Keratinocyte (primary cell): ENCODE measurements at regions not wholly inside any gene's neighbourhood (a gene's known extent, or its start where the extent isn't known, plus 50 kb on each side); places are given as distances from the start of the nearest gene placed in this dataset.
"Not testable (repeated sequence)": the region's sequence is repeated elsewhere in the genome, so short reads cannot be mapped to it uniquely, and the experiment has no call there.

Source experiments
- DNase-seq: peaks from one replicate; pipeline ENCODE4 v3.0.0-alpha.2; 2011; ENCODE audit warnings: low read depth, missing footprints, low spot score
- FAIRE-seq: peaks from 2 replicates; lab custom pipeline; 2011; peaks lifted over from hg19 to GRCh38; lab: Jason Lieb, UNC
- H2AFZ ChIP-seq: 2 replicates; pipeline ENCODE4 v1.6.0; 2012; ENCODE audit warnings: low read length, control low read depth, inconsistent platforms; ENCODE audit not compliant: control insufficient read depth
- H3K27ac ChIP-seq: 2 replicates; pipeline ENCODE4 v1.5.1; 2011; ENCODE audit warnings: low read length; ENCODE audit not compliant: control insufficient read depth, insufficient read depth
- H3K27me3 ChIP-seq: 3 replicates; pipeline ENCODE4 v1.6.0; 2011; ENCODE audit warnings: low read length; ENCODE audit not compliant: control insufficient read depth, insufficient read depth; ENCODE audit errors: extremely low read depth
- H3K36me3 ChIP-seq, 2 experiments: 2 replicates in 1 of 2; 3 replicates in 1 of 2; pipeline ENCODE4 v1.5.1; 2011; ENCODE audit warnings: low read length in 2 of 2, mild to moderate bottlenecking in 1 of 2; ENCODE audit not compliant: control insufficient read depth in 2 of 2, insufficient read depth in 2 of 2; ENCODE audit errors: extremely low read depth in 1 of 2
- H3K4me1 ChIP-seq: 3 replicates; pipeline ENCODE4 v1.5.1; 2011; ENCODE audit warnings: low read length; ENCODE audit not compliant: control insufficient read depth, insufficient read depth; ENCODE audit errors: extremely low read depth
- H3K4me2 ChIP-seq: 3 replicates; pipeline ENCODE4 v1.6.0; 2011; ENCODE audit warnings: low read depth, low read length; ENCODE audit not compliant: control insufficient read depth, insufficient read depth; ENCODE audit errors: extremely low read depth
- H3K4me3 ChIP-seq, 3 experiments: fragments of 200-600 bp in 1 of 3; sonication (generic) in 1 of 3; 2 replicates in 2 of 3; 3 replicates in 1 of 3; pipeline ENCODE4 v1.5.1; 2011 to 2016; ENCODE audit warnings: low read length in 3 of 3, mild to moderate bottlenecking in 3 of 3, control low read depth in 2 of 3, inconsistent platforms in 1 of 3, low read depth in 1 of 3, mixed read lengths in 1 of 3, mixed run types in 1 of 3, moderate library complexity in 1 of 3; ENCODE audit not compliant: control insufficient read depth in 2 of 3, insufficient read depth in 2 of 3; ENCODE audit errors: extremely low read depth in 1 of 3
- H3K79me2 ChIP-seq: 2 replicates; pipeline ENCODE4 v1.6.0; 2012; ENCODE audit warnings: low read length; ENCODE audit not compliant: control insufficient read depth, insufficient read depth
- H3K9ac ChIP-seq: 3 replicates; pipeline ENCODE4 v1.6.0; 2011; ENCODE audit warnings: low read length; ENCODE audit not compliant: control insufficient read depth, insufficient read depth; ENCODE audit errors: extremely low read depth
- H3K9me1 ChIP-seq: 3 replicates; pipeline ENCODE4 v1.6.0; 2011; ENCODE audit warnings: low read length; ENCODE audit not compliant: control insufficient read depth, insufficient read depth; ENCODE audit errors: extremely low read depth
- H3K9me3 ChIP-seq: 2 replicates; pipeline ENCODE4 v1.5.1; 2012; ENCODE audit warnings: low read depth, low read length; ENCODE audit not compliant: control insufficient read depth
- H4K20me1 ChIP-seq: 3 replicates; pipeline ENCODE4 v1.6.0; 2011; ENCODE audit warnings: low read length; ENCODE audit not compliant: control insufficient read depth, insufficient read depth; ENCODE audit errors: extremely low read depth
- EZH2 ChIP-seq: IDR thresholded peaks from one replicate; pipeline ENCODE4 v1.6.1; 2012; ENCODE audit warnings: inconsistent platforms, mild to moderate bottlenecking, low read length, moderate library complexity
- dilution Hi-C: fragments of 300-500 bp; cut with MboI; formaldehyde crosslinking; loops from one replicate; pipeline ENCODE4 v1.7.0; 2020; ENCODE audit warnings: low sequenced_read_pairs; ENCODE audit not compliant: extremely low pct_ligation_motif_present
- TF ChIP-seq, protein P1 (sequence below), 3 experiments: IDR thresholded peaks in 1 of 3; conservative IDR thresholded peaks in 1 of 3; optimal IDR thresholded peaks in 1 of 3; 2 replicates in 2 of 3; 3 replicates in 1 of 3; pipeline versions ENCODE3 to v1.5.1; 2011; ENCODE audit warnings: low read length in 3 of 3, mild to moderate bottlenecking in 3 of 3, moderate library complexity in 2 of 3, control low read depth in 1 of 3, inconsistent platforms in 1 of 3; ENCODE audit not compliant: insufficient read depth in 2 of 3; ENCODE audit errors: extremely low read depth in 1 of 3

DNA sequence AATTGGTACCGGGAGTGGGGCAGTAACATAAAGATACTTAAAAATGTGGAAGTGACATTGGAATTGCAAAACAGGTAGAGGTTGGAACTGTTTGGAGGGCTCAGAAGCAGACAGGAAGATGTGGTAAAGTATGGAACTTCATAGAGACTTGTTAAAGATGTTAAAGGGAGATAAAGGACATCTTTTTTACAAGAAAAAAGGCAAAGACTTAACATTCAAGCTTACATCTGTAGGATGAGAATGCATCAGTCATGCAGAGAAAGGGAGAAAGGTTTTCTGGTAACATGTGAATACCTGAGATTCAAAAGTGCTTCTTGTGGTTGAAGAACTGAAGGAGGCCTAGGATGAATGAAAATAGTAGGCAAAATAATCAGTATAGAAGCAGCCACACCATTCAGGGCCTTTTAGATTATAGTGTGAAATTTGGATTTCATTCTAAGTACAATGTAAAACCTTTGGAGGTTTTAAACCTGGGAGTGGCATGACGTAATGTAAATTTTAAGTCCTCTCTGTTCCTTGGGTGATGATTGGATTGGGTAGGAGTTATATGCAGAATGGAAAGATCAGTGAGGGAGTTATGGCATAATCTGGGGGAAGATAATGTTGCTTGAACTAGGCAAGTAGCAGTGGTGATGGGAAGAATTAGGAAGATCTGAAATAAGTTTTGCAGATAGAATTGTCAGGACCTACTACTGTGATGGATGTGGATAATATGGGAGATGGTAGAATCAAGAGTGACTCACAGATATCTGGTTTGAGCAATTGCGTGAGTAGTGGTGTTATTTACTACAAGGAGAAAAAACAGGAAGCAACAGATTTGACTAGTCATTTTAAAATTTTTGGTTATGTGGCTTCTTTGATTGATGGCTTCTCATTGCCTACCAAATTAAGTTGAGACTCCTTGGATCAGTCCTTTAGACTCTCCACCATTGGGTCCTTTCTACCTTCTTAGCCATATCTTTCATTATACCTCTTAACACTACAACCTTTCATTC is 138.7 kb downstream of the VSIG4 start:
- Histone ChIP-seq H4K20me1 (no peaks in the 10 kb centered on the region), H3K4me1 (peaks cover 3% of the 10 kb centered on the region), H3K27ac (no peak overlapping the region), H3K9me3 (no peaks in the 10 kb centered on the region), H3K27me3 (no peaks in the 10 kb centered on the region), H2AFZ (no peak overlapping the region), H3K4me3 (no peak overlapping the region), H3K4me2 (no peak overlapping the region), H3K36me3 (no peaks in the 10 kb centered on the region), H3K9me1 (no peaks in the 10 kb centered on the region), H3K79me2 (no peaks in the 10 kb centered on the region), H3K9ac (no peak overlapping the region)
- TF ChIP-seq, protein P1, sequence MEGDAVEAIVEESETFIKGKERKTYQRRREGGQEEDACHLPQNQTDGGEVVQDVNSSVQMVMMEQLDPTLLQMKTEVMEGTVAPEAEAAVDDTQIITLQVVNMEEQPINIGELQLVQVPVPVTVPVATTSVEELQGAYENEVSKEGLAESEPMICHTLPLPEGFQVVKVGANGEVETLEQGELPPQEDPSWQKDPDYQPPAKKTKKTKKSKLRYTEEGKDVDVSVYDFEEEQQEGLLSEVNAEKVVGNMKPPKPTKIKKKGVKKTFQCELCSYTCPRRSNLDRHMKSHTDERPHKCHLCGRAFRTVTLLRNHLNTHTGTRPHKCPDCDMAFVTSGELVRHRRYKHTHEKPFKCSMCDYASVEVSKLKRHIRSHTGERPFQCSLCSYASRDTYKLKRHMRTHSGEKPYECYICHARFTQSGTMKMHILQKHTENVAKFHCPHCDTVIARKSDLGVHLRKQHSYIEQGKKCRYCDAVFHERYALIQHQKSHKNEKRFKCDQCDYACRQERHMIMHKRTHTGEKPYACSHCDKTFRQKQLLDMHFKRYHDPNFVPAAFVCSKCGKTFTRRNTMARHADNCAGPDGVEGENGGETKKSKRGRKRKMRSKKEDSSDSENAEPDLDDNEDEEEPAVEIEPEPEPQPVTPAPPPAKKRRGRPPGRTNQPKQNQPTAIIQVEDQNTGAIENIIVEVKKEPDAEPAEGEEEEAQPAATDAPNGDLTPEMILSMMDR (optimal IDR thresholded peaks at IDR 0.05 in 1 of 3, IDR thresholded peaks at IDR 0.05 in 1 of 3, conservative IDR thresholded peaks at IDR 0.05 in 1 of 3; ENCODE audit: extremely low read depth in 1 of 3, insufficient read depth in 2 of 3, low read length in 3 of 3): no peak
- no peak for TF ChIP-seq EZH2
- no peak for FAIRE-seq
- DNase-seq: no peak
- dilution Hi-C loops: no loop called here

DNA sequence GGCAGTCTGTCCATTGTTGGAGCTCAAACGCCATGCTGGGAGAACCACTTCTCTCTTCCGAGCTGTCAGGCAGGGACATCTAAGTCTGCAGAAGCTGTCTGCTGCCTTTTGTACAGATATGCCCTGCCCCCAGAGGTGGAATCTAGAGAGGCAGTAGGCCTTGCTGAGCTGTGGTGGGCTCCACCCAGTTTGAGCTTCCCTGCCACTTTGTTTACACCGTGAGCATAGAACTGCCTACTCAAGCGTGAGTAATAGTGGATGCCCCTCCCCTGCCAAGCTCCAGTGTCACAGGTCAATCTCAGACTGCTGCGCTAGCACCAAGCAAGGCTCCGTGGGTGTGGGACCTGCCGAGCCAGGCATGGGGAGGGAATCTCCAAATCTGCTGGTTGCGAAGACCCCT is 145.7 kb downstream of the VSIG4 start:
- FAIRE-seq (no peak), DNase-seq (no peak)
- H3K27me3 ChIP-seq: no peaks in the 10 kb centered on the region
- no peaks in the 10 kb centered on the region for H3K9me3 ChIP-seq
- H3K4me2 ChIP-seq: no peak overlapping the region
- H3K4me3 ChIP-seq: no peak overlapping the region
- no peak overlapping the region for H3K9ac ChIP-seq
- no peaks in the 10 kb centered on the region for H3K36me3 ChIP-seq
- dilution Hi-C loops: no loop called here
- TF ChIP-seq EZH2: no peak
- TF ChIP-seq, protein P1 (optimal IDR thresholded peaks at IDR 0.05 in 1 of 3, IDR thresholded peaks at IDR 0.05 in 1 of 3, conservative IDR thresholded peaks at IDR 0.05 in 1 of 3; ENCODE audit: extremely low read depth in 1 of 3, insufficient read depth in 2 of 3, low read length in 3 of 3): no peak
- H3K9me1 ChIP-seq: no peaks in the 10 kb centered on the region
- H3K79me2 ChIP-seq: no peaks in the 10 kb centered on the region
- H2AFZ ChIP-seq: no peak overlapping the region
- H4K20me1 ChIP-seq: no peaks in the 10 kb centered on the region
- H3K4me1 ChIP-seq: no peaks in the 10 kb centered on the region
- H3K27ac ChIP-seq: no peak overlapping the region

DNA sequence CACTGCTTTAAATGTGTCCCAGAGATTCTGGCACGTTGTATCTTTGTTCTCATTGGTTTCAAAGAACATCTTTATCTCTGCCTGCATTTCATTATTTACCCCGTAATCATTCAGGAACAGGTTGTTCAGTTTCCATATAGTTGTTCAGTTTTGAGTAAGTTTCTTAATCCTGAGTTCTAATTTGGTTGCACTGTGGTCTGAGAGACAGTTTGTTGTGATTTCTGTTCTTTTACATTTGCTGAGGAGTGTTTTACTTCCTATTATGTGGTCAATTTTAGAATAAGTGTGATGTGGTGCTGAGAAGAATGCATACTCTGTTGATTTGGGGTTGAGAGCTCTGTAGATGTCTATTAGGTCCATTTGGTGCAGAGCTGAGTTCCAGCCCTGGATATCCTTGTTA is 148.1 kb downstream of the VSIG4 start:
- FAIRE-seq, H3K36me3 ChIP-seq, H3K4me1 ChIP-seq, H3K27me3 ChIP-seq, H4K20me1 ChIP-seq, H2AFZ ChIP-seq, DNase-seq, H3K79me2 ChIP-seq, H3K9ac ChIP-seq, H3K4me3 ChIP-seq, H3K9me1 ChIP-seq, dilution Hi-C loops, H3K27ac ChIP-seq, H3K4me2 ChIP-seq, H3K9me3 ChIP-seq: not testable (repeated sequence)
